GM23338 (cell line): ENCODE measurements at regions not wholly inside any gene's neighbourhood (a gene's known extent, or its start where the extent isn't known, plus 50 kb on each side); places are given as distances from the start of the nearest gene placed in this dataset.

Source experiments
- ATAC-seq: fragments of 200-7000 bp; cut with Tn5 transposase; 3 replicates; pipeline ENCODE4 v1.9.1; 2020
- DNase-seq: peaks from one replicate; pipeline ENCODE4 v3.0.0-alpha.2; 2015; ENCODE audit warnings: low spot score
- H2AFZ ChIP-seq: fragments of 200-600 bp; sonication (generic); 2 replicates; pipeline ENCODE4 v1.8.0; 2016; ENCODE audit warnings: antibody characterized with exemption, mild to moderate bottlenecking, moderate library complexity
- H3F3A ChIP-seq: fragments of 200-600 bp; sonication (generic); replicated peaks from 2 replicates; pipeline ENCODE4 v1.8.0; 2017; ENCODE audit warnings: antibody characterized with exemption, mixed run types, low read depth
- H3K27ac ChIP-seq: fragments of 200-600 bp; sonication (generic); 2 replicates; pipeline ENCODE4 v1.6.1; 2016; ENCODE audit warnings: low read depth
- H3K27me3 ChIP-seq: fragments of 200-600 bp; sonication (generic); 2 replicates; pipeline ENCODE4 v1.8.0; 2016; ENCODE audit warnings: mild to moderate bottlenecking, mixed run types, moderate library complexity; ENCODE audit not compliant: insufficient read depth
- H3K36me3 ChIP-seq: fragments of 200-600 bp; sonication (generic); 2 replicates; pipeline ENCODE4 v1.8.0; 2016; ENCODE audit warnings: mild to moderate bottlenecking; ENCODE audit not compliant: insufficient read depth
- H3K4me1 ChIP-seq: fragments of 200-600 bp; sonication (generic); 2 replicates; pipeline ENCODE4 v1.8.0; 2016; ENCODE audit warnings: mild to moderate bottlenecking, moderate library complexity; ENCODE audit not compliant: insufficient read depth
- H3K4me2 ChIP-seq: fragments of 200-600 bp; sonication (generic); 2 replicates; pipeline ENCODE4 v1.7.1; 2017; ENCODE audit warnings: mixed run types
- H3K4me3 ChIP-seq: fragments of 200-600 bp; sonication (generic); 2 replicates; pipeline ENCODE4 v1.6.1; 2016; ENCODE audit warnings: mixed run types
- H3K79me2 ChIP-seq: fragments of 200-600 bp; sonication (generic); replicated peaks from 2 replicates; pipeline ENCODE4 v1.8.0; 2017; ENCODE audit warnings: mild to moderate bottlenecking; ENCODE audit not compliant: insufficient read depth
- H3K9me2 ChIP-seq: fragments of 200-600 bp; sonication (generic); 2 replicates; pipeline ENCODE4 v1.8.0; 2017; ENCODE audit not compliant: insufficient read depth
- H4K20me1 ChIP-seq: fragments of 200-600 bp; sonication (generic); replicated peaks from 2 replicates; pipeline ENCODE4 v1.8.0; 2017; ENCODE audit warnings: mild to moderate bottlenecking; ENCODE audit not compliant: insufficient read depth
- H3K27ac Mint-ChIP-seq: 2 replicates; pipeline ENCODE4 v1.8.0; 2020; ENCODE audit warnings: inconsistent platforms, mild to moderate bottlenecking, moderate library complexity, mixed read lengths
- H3K27me3 Mint-ChIP-seq: 3 replicates; pipeline ENCODE4 v1.8.0; 2022; ENCODE audit warnings: low read depth, mild to moderate bottlenecking, moderate library complexity, mixed read lengths, inconsistent platforms; ENCODE audit not compliant: insufficient read depth, poor library complexity
- H3K36me3 Mint-ChIP-seq: 3 replicates; pipeline ENCODE4 v1.8.0; 2021; ENCODE audit warnings: low read depth, mild to moderate bottlenecking, inconsistent platforms, moderate library complexity, mixed read lengths
- H3K4me1 Mint-ChIP-seq: 3 replicates; pipeline ENCODE4 v1.8.0; 2020; ENCODE audit warnings: mild to moderate bottlenecking, inconsistent platforms, mixed read lengths
- H3K4me3 Mint-ChIP-seq: 3 replicates; pipeline ENCODE4 v1.8.0; 2021; ENCODE audit warnings: moderate library complexity, mild to moderate bottlenecking, inconsistent platforms, mixed read lengths
- H3K9me3 Mint-ChIP-seq: 3 replicates; pipeline ENCODE4 v1.8.0; 2020; ENCODE audit warnings: moderate library complexity, mild to moderate bottlenecking, inconsistent platforms, mixed read lengths
- CREB1 ChIP-seq: fragments of 250-450 bp; sonication (Bioruptor Pico); IDR thresholded peaks from 2 replicates; pipeline ENCODE4 v1.5.0; 2020; ENCODE audit warnings: low read depth, mild to moderate bottlenecking, moderate library complexity
- EZH2 ChIP-seq: fragments of 200-600 bp; sonication (generic); IDR thresholded peaks from one replicate; pipeline ENCODE4 v1.8.0; 2017; ENCODE audit warnings: antibody characterized with exemption, mild to moderate bottlenecking, low read depth; ENCODE audit not compliant: unreplicated experiment
- EZH2phosphoT487 ChIP-seq: fragments of 200-600 bp; sonication (generic); IDR thresholded peaks from one replicate; pipeline ENCODE4 v1.8.1; 2018; ENCODE audit warnings: antibody characterized with exemption; ENCODE audit not compliant: unreplicated experiment
- NANOG ChIP-seq: IDR thresholded peaks from 2 replicates; pipeline ENCODE4 v1.6.1; 2016; ENCODE audit warnings: antibody characterized with exemption, borderline replicate concordance
- POLR2AphosphoS5 ChIP-seq: IDR thresholded peaks from 2 replicates; pipeline ENCODE4 v1.6.1; 2016; ENCODE audit warnings: antibody characterized with exemption, low read depth
- REST ChIP-seq: IDR thresholded peaks from one replicate; pipeline ENCODE4 v1.6.1; 2018; ENCODE audit warnings: antibody characterized with exemption; ENCODE audit not compliant: unreplicated experiment
- STAT1 ChIP-seq: IDR thresholded peaks from one replicate; pipeline ENCODE4 v1.6.1; 2016; ENCODE audit warnings: antibody characterized with exemption; ENCODE audit not compliant: unreplicated experiment
- ZNF114 ChIP-seq: fragments of 250-450 bp; sonication (Bioruptor Pico); IDR thresholded peaks from 2 replicates; pipeline ENCODE4 v1.5.0; 2020; ENCODE audit warnings: mild to moderate bottlenecking, moderate library complexity
- ZNF331 ChIP-seq: fragments of 250-450 bp; sonication (Bioruptor Pico); IDR thresholded peaks from 2 replicates; pipeline ENCODE4 v1.5.0; 2020; ENCODE audit warnings: low read depth, mild to moderate bottlenecking, moderate library complexity
- ZNF462 ChIP-seq: fragments of 250-450 bp; sonication (Bioruptor Pico); IDR thresholded peaks from 2 replicates; pipeline ENCODE4 v1.5.0; 2020; ENCODE audit warnings: mild to moderate bottlenecking, moderate library complexity
- TF ChIP-seq, protein P1 (sequence below): IDR thresholded peaks from 2 replicates; pipeline ENCODE4 v1.6.1; 2016; ENCODE audit warnings: antibody characterized with exemption

GRCh38 chr1:67604778-67605177 is 80.2 kb upstream of the GADD45A start:
- Histone ChIP-seq H3K79me2 (no peaks in the 10 kb centered on the region), H3K27ac (no peak overlapping the region), H3K4me3 (no peak overlapping the region), H3F3A (no peaks in the 10 kb centered on the region), H3K4me2 (no peak overlapping the region), H3K4me1 (no peaks in the 10 kb centered on the region), H3K9me2 (no peaks in the 10 kb centered on the region), H2AFZ (no peak overlapping the region; the same call in 1 of the 2 replicates), H3K27me3 (no peaks in the 10 kb centered on the region), H4K20me1 (no peaks in the 10 kb centered on the region), H3K36me3 (no peaks in the 10 kb centered on the region)
- DNase-seq (no peak), ATAC-seq (0 out of 3 replicates have a peak, but pooled peaks have one; percentile 16)
- no peak overlapping the region for H3K27ac Mint-ChIP-seq
- peaks cover 4% of the 10 kb centered on the region for H3K27me3 Mint-ChIP-seq
- H3K9me3 Mint-ChIP-seq, result peaks cover 5% of the 10 kb centered on the region; the same call in 1 of the 3 replicates
- no peak for TF ChIP-seq POLR2AphosphoS5
- no peak for TF ChIP-seq NANOG
- TF ChIP-seq STAT1, result no peak
- TF ChIP-seq, protein P1, sequence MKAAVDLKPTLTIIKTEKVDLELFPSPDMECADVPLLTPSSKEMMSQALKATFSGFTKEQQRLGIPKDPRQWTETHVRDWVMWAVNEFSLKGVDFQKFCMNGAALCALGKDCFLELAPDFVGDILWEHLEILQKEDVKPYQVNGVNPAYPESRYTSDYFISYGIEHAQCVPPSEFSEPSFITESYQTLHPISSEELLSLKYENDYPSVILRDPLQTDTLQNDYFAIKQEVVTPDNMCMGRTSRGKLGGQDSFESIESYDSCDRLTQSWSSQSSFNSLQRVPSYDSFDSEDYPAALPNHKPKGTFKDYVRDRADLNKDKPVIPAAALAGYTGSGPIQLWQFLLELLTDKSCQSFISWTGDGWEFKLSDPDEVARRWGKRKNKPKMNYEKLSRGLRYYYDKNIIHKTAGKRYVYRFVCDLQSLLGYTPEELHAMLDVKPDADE, result no peak
- TF ChIP-seq ZNF114 (CRISPR knock-in tag), result no peak
- no peak for TF ChIP-seq CREB1 (CRISPR knock-in tag)
- TF ChIP-seq REST, result no peak
- no peak for TF ChIP-seq ZNF462 (CRISPR knock-in tag)
- no peak for TF ChIP-seq EZH2
- no peak for TF ChIP-seq EZH2phosphoT487
- TF ChIP-seq ZNF331, result no peak
- H3K4me3 Mint-ChIP-seq, result no peak overlapping the region
- H3K4me1 Mint-ChIP-seq, result peaks cover 15% of the 10 kb centered on the region
- H3K36me3 Mint-ChIP-seq, result no peaks in the 10 kb centered on the region; the same call in 2 of the 3 replicates
